ENCODE measurements at regions not wholly inside any gene's neighbourhood (a gene's known extent, or its start where the extent isn't known, plus 50 kb on each side); places are given as distances from the start of the nearest gene placed in this dataset.

GRCh38 chr5:61600945-61601511 is 269.0 kb downstream of the ZSWIM6 start:
- peaks cover 10% of the 10 kb centered on the region for H3K9me3 Mint-ChIP-seq (ENCODE audit: low read depth)
- H3K36me3 Mint-ChIP-seq (ENCODE audit: insufficient read depth) = peaks cover 3% of the 10 kb centered on the region
- no peak overlapping the region for H3K4me3 Mint-ChIP-seq (ENCODE audit: low read depth)
- DNase-seq (ENCODE audit: low spot score, unreplicated experiment) = no peak
- H3K27me3 Mint-ChIP-seq = no peaks in the 10 kb centered on the region
- H3K4me1 Mint-ChIP-seq (ENCODE audit: low read depth) = peaks cover 16% of the 10 kb centered on the region
- TF ChIP-seq CTCF (IDR thresholded peaks at IDR 0.05; ENCODE audit: unreplicated experiment) = no peak
- H3K27ac Mint-ChIP-seq = no peak overlapping the region

- Mint-ChIP-seq H3K4me1 (ENCODE audit: low read depth) (peaks cover 15% of the 10 kb centered on the region), H3K36me3 (ENCODE audit: insufficient read depth) (no peaks in the 10 kb centered on the region), H3K27ac (no peak overlapping the region), H3K4me3 (ENCODE audit: low read depth) (no peak overlapping the region), H3K9me3 (ENCODE audit: low read depth) (no peaks in the 10 kb centered on the region), H3K27me3 (no peaks in the 10 kb centered on the region)
- DNase-seq (ENCODE audit: low spot score, unreplicated experiment) = no peak
- no peak for TF ChIP-seq CTCF (IDR thresholded peaks at IDR 0.05; ENCODE audit: unreplicated experiment)
Measured at GRCh38 chr5:61603211-61603908, 271.3 kb downstream of the ZSWIM6 start.

- no peaks in the 10 kb centered on the region for H3K27me3 Mint-ChIP-seq
- TF ChIP-seq CTCF (IDR thresholded peaks at IDR 0.05; ENCODE audit: unreplicated experiment) = no peak
- H3K9me3 Mint-ChIP-seq (ENCODE audit: low read depth) = no peaks in the 10 kb centered on the region
- no peak overlapping the region for H3K27ac Mint-ChIP-seq
- no peaks in the 10 kb centered on the region for H3K36me3 Mint-ChIP-seq (ENCODE audit: insufficient read depth)
- no peak for DNase-seq (ENCODE audit: low spot score, unreplicated experiment)
- H3K4me1 Mint-ChIP-seq (ENCODE audit: low read depth) = peaks cover 13% of the 10 kb centered on the region
- no peak overlapping the region for H3K4me3 Mint-ChIP-seq (ENCODE audit: low read depth)
Measured at GRCh38 chr5:61604076-61605025, 272.3 kb downstream of the ZSWIM6 start.

- Mint-ChIP-seq H3K36me3 (ENCODE audit: insufficient read depth) (no peaks in the 10 kb centered on the region), H3K4me3 (ENCODE audit: low read depth) (no peak overlapping the region), H3K27me3 (peaks cover 8% of the 10 kb centered on the region), H3K4me1 (ENCODE audit: low read depth) (no peaks in the 10 kb centered on the region), H3K9me3 (ENCODE audit: low read depth) (no peaks in the 10 kb centered on the region), H3K27ac (no peak overlapping the region)
- DNase-seq (ENCODE audit: low spot score, unreplicated experiment) = no peak
- no peak for TF ChIP-seq CTCF (IDR thresholded peaks at IDR 0.05; ENCODE audit: unreplicated experiment)
Measured at GRCh38 chr5:61609840-61610677, 278.0 kb downstream of the ZSWIM6 start.

- Mint-ChIP-seq H3K27ac (no peak overlapping the region), H3K4me3 (ENCODE audit: low read depth) (no peak overlapping the region), H3K36me3 (ENCODE audit: insufficient read depth) (no peaks in the 10 kb centered on the region), H3K9me3 (ENCODE audit: low read depth) (no peaks in the 10 kb centered on the region), H3K4me1 (ENCODE audit: low read depth) (no peaks in the 10 kb centered on the region), H3K27me3 (peaks cover 8% of the 10 kb centered on the region)
- no peak for TF ChIP-seq CTCF (IDR thresholded peaks at IDR 0.05; ENCODE audit: unreplicated experiment)
- no peak for DNase-seq (ENCODE audit: low spot score, unreplicated experiment)
Measured at GRCh38 chr5:61610678-61611024, 278.6 kb downstream of the ZSWIM6 start.
